Transverse colon (tissue), 4 donors: ENCODE measurements at regions not wholly inside any gene's neighbourhood (a gene's known extent, or its start where the extent isn't known, plus 50 kb on each side); places are given as distances from the start of the nearest gene placed in this dataset.

Experiments
- POLR2AphosphoS5 ChIP-seq, 3 donors: sonication (generic); formaldehyde crosslinking; IDR thresholded peaks; one replicate each; pipeline ENCODE4 v1.6.1; 2016; ENCODE audit warnings: antibody characterized with exemption in 3 of 3
- TF ChIP-seq, protein P1 (sequence below), 5 experiments: fragments of 200-600 bp in 3 of 5; fragments of 450-650 bp in 2 of 5; sonication (generic) in 3 of 5; IDR thresholded peaks; 1 replicate in 2 of 5; 2 replicates in 3 of 5; pipeline ENCODE4 v1.5.1; 2016 to 2017; ENCODE audit warnings: antibody characterized with exemption in 5 of 5, inconsistent platforms in 3 of 5, mild to moderate bottlenecking in 2 of 5, moderate library complexity in 1 of 5

DNA sequence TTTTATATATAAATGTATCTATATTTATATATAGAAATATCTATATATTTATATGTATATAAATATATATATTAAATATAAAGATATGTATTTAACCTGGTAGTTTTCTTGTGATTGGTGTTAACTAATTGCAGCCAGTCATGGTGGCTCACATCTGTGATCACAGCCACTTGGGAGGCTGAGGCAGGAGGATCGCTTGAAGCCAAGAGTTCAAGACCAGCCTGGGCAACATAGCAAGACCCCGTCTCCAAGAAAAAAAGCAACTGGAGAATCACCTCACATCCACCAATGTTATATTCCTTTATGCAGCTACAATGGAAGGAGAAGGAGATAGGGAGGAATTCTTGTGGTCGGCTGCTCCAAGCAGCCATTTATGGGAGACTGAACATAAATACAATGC lies 224.9 kb downstream of the BAMBI start:
- TF ChIP-seq, protein P1, sequence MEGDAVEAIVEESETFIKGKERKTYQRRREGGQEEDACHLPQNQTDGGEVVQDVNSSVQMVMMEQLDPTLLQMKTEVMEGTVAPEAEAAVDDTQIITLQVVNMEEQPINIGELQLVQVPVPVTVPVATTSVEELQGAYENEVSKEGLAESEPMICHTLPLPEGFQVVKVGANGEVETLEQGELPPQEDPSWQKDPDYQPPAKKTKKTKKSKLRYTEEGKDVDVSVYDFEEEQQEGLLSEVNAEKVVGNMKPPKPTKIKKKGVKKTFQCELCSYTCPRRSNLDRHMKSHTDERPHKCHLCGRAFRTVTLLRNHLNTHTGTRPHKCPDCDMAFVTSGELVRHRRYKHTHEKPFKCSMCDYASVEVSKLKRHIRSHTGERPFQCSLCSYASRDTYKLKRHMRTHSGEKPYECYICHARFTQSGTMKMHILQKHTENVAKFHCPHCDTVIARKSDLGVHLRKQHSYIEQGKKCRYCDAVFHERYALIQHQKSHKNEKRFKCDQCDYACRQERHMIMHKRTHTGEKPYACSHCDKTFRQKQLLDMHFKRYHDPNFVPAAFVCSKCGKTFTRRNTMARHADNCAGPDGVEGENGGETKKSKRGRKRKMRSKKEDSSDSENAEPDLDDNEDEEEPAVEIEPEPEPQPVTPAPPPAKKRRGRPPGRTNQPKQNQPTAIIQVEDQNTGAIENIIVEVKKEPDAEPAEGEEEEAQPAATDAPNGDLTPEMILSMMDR (IDR thresholded peaks at IDR 0.05), result no peak
- no peak for TF ChIP-seq POLR2AphosphoS5 (IDR thresholded peaks at IDR 0.05)
